ENCODE measurements at regions not wholly inside any gene's neighbourhood (a gene's known extent, or its start where the extent isn't known, plus 50 kb on each side); places are given as distances from the start of the nearest gene placed in this dataset.

- no peak for DNase-seq
Measured at GRCh38 chr9:115210699-115211098, 92.7 kb upstream of the TNC start.

GRCh38 chr9:115211413-115212124 is 93.6 kb upstream of the TNC start:
- DNase-seq: no peak

DNA sequence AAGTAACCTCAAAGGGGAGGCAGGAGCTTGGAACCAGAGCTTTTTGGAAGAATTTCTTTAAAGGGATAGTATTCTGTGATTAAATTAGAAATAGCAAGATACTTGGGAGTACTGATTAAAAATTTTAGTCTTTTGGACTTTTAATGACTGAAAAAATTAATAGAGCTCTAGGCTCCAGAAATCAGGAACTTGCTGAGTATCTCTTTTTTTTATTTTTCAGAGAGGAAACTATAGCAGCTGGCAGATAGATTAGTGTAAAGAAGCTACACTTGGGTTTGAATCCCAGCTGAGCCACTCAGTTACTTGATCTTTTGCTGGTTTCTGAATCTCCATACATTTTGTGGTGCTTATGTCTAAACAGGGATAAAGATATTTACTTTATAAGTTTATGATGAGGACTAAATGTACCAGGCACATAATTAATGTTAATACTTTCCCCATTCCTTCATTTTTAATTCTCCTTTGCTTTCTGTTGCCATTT is 94.2 kb upstream of the TNC start:
- no peak for DNase-seq

- DNase-seq: no peak
Measured at GRCh38 chr9:115212832-115213231, 94.9 kb upstream of the TNC start.

DNA sequence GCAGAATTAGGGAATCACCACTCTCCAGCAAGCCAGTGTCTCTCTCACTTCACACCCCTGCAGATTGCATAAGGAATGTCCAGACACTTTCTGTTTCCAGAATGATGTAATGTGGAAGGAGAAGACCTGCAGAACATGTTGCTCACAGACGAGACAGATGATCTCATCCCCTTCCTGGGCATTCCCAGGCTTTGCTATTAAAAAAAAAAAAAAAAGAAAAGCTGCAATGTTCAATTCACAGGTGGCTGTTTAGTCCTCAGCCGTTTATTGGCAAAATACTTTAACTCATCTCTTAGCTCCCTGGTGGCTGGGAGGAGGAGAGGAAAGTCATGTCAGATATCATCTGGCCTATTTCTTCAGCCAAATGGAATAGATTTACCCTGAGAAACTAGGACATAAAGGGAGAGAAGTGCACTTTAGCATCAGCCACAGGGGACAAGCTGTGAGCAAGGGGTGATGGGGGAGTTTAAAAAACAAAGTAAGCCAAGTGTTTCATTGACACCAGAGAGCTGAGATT is 95.9 kb upstream of the TNC start:
- DNase-seq: no peak

DNA sequence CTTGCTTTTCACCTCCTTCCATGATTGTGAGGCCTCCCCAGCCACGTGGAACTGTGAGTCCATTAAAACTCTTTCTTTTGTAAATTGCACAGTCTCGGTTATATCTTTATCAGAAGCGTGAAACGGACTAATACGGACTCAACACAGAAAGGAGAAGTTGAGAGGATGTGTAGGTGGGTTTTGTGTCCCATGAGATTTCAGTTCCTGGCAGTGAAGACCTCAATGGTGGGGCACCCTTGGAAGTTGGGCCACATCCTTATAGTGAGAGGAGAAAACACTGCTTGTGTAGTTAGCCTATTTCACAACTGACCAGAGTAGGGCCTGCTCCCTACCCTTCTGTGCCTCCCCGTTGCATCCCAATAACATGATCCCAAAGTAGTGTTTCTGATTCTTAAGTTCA is 98.9 kb upstream of the TNC start:
- DNase-seq: no peak

GRCh38 chr9:115220319-115221005 is 102.5 kb upstream of the TNC start:
- peak; percentile 23 for DNase-seq

DNA sequence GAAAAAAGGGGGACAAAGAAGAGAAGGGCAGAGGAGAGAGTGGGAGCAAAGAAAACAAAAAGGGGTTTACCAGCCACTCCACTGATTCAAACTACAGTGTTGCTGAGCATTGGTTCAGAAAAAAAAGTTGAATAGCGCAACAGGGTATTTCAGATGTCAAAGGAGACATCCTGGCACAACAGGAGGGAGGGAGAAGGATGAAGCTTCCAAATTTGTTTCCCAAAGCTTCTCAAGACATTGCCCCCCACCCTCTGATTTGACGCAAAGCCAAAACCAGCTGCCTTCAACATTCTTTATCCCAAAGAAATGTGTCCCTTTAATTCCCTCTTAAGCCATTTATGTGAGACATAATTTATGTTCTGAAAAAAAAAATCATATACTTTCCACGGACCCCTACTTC is 105.5 kb upstream of the TNC start:
- DNase-seq: no peak

DNA sequence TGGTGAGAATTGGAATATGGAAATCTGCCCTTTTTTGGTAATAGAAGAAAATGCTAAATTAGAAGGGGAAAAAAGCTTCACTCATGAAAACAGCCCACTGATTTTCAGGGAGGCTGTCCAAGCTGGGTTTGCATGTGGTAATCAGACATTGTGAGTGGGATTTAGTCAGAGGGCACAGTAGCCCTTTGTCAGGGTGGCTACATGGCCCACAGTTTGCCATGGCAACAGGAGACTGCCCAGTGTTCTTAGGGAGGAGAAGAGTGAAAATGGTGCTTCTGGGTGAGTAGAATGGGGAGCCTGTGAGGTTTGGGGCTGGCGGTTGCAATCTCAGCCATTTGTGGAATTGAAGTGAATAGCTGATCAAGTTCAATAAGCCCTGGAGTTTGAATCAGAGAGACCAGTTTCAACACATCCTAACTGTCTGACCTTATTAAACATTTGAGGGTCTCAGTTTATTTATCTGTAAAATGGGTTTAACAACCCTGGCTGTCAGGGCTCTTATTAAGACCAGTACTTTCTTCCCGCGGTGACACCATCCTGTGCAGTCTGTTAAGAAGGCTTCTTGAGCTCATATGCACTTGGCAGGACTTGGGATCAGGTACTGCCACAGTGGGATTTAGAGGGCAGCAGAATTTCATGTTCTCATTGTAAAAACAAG is 107.6 kb upstream of the TNC start:
- no peak for DNase-seq

GRCh38 chr9:115226152-115226551 is 108.2 kb upstream of the TNC start:
- DNase-seq: no peak

- DNase-seq: no peak
Measured at GRCh38 chr9:115229496-115229895, 111.5 kb upstream of the TNC start.

- DNase-seq: no peak
Measured at GRCh38 chr9:115230924-115231515, 113.1 kb upstream of the TNC start.

- no peak for DNase-seq
Measured at GRCh38 chr9:115232181-115232774, 114.3 kb upstream of the TNC start.

DNA sequence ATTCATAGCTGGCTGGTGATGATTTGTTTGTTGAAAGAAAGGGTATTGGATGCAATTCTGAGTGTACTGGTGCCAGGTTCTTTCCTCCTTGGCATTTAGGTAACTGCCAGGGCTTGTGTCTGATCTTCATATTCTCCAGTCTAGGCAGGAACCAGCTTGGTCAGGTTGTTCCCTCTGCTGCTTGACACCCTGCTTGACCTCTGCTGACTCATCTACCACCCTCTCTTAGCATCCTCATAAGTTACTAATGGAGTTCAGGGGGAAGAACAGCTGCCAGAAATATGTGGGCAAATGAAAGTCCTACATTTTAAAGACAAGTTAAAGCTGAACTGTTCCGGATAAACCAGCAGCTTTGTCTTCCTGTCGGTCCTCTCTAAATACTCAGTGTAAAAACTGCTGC is 116.1 kb upstream of the TNC start:
- no peak for DNase-seq

DNA sequence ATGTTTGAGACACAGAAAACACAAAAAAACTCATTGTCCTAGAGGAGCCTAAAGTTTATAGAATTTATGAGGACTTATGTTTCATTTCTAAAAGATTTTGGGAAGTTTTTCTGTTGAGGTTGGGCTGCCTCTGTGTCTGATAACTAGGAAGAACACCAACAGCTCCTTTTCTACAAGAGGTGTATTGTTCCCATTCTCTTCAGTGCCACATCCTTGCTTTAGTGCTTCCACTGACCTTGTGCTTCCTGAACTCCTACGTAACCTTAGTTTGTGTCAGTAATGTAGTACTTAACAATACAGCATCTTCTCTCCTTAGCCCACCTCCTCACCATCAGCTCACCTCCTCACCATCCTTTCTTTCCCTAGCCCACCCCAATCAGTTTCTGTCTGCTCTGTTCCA is 117.3 kb upstream of the TNC start:
- DNase-seq: no peak

DNA sequence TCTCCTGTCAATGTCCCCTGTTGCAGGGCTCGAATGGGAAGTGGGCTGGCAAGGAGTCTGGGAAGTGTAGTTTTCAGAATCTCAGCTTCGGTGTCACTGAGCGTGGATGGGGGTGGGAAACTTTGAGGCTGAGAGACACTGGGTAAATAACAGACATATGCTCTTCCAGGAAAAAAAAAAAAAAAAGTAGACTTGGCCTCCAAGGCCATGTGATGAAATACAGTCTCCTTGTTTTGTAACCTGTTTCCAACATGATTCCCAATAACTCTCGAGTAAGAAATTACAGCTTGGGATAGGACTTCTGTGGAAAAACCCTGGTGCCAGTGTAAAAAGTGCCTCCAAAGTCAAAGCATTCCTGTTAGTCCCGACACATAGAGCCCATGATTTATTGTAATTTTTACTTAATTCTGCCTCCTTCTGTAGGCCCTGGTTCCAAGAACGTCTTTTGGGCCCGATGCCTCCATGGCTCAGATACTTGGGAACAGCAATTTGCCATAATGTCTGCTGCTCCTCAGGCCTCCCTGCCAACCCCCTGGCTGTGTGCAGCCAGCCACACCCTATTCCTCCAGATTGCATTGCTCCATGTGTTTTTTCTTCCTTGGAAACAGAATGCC is 119.5 kb upstream of the TNC start:
- no peak for DNase-seq

DNA sequence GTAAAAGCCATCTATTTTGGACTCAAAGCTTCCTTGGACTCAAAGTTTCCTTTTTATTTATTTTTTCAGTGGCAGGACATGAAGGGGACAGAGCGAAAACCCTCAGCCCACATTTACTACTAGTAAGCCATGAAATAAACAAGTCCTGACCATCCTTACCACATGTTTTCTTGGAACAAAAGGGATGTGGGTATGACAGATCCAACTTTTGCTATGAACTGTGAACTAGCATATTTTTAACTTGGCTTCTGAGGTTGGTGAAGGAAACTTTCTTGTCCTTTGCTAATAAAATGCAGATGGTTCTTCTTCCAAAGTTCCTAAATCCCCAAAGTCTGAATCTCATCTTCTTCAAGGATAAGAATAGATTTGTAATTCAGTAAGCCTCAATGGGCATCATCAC is 122.7 kb upstream of the TNC start:
- no peak for DNase-seq

- no peak for DNase-seq
Measured at GRCh38 chr9:115241641-115242040, 123.7 kb upstream of the TNC start.

GRCh38 chr9:115249488-115249887 is 131.5 kb upstream of the TNC start:
- no peak for DNase-seq

GRCh38 chr9:115250621-115251032 is 132.7 kb upstream of the TNC start:
- no peak for DNase-seq

- no peak for DNase-seq
Measured at GRCh38 chr9:115254287-115255180, 136.6 kb upstream of the TNC start.

All from COR-L47 (cell line).